CD14-positive monocyte (primary cell): ENCODE measurements at regions not wholly inside any gene's neighbourhood (a gene's known extent, or its start where the extent isn't known, plus 50 kb on each side); places are given as distances from the start of the nearest gene placed in this dataset.

Experiments used
- DNase-seq, 3 donors: peaks; one replicate each; pipeline ENCODE4 v3.0.0-alpha.2; 2011 to 2022
- H2AFZ ChIP-seq: 2 replicates; pipeline ENCODE4 v1.6.0; 2012; ENCODE audit warnings: mild to moderate bottlenecking, low read depth, low read length, inconsistent platforms; ENCODE audit not compliant: insufficient read depth, poor library complexity, severe bottlenecking
- H3K27ac ChIP-seq, 2 donors: 1 replicate in 1 of 2; 2 replicates in 1 of 2; pipeline ENCODE4 v1.5.1; 2012 to 2013; ENCODE audit warnings: low read length in 2 of 2, control low read depth in 1 of 2, inconsistent platforms in 1 of 2, low read depth in 1 of 2, mild to moderate bottlenecking in 1 of 2
- H3K27me3 ChIP-seq, 2 donors: one replicate each; pipeline versions ENCODE4 v1.6.0 to v1.6.1; 2011 to 2013; ENCODE audit warnings: low read length in 2 of 2; ENCODE audit not compliant: control insufficient read depth in 2 of 2, insufficient read depth in 2 of 2
- H3K36me3 ChIP-seq, 2 donors: replicated peaks in 1 of 2; 1 replicate in 1 of 2; 2 replicates in 1 of 2; pipeline versions ENCODE4 v1.5.1 to v1.6.1; 2012 to 2013; ENCODE audit warnings: low read length in 2 of 2, control low read depth in 1 of 2, inconsistent platforms in 1 of 2, mild to moderate bottlenecking in 1 of 2; ENCODE audit not compliant: insufficient read depth in 2 of 2, control insufficient read depth in 1 of 2
- H3K4me1 ChIP-seq, 2 donors: 1 replicate in 1 of 2; 2 replicates in 1 of 2; pipeline versions ENCODE4 v1.5.1 to v1.6.1; 2012 to 2013; ENCODE audit warnings: low read length in 2 of 2, control low read depth in 1 of 2, inconsistent platforms in 1 of 2, mild to moderate bottlenecking in 1 of 2, moderate library complexity in 1 of 2; ENCODE audit not compliant: insufficient read depth in 2 of 2, control insufficient read depth in 1 of 2
- H3K4me2 ChIP-seq: replicated peaks from 2 replicates; pipeline ENCODE3; 2012; ENCODE audit warnings: low read length, moderate library complexity, mild to moderate bottlenecking; ENCODE audit not compliant: poor library complexity, severe bottlenecking; ENCODE audit errors: extremely low read depth
- H3K4me3 ChIP-seq, 3 experiments: fragments of 200-600 bp in 1 of 3; sonication (generic) in 1 of 3; replicated peaks in 1 of 3; 1 replicate in 2 of 3; 2 replicates in 1 of 3; pipeline ENCODE4 v1.5.1; 2011 to 2013; ENCODE audit warnings: low read length in 3 of 3, mild to moderate bottlenecking in 3 of 3, control low read depth in 2 of 3, low read depth in 2 of 3, inconsistent platforms in 1 of 3, moderate library complexity in 1 of 3
- H3K79me2 ChIP-seq: 2 replicates; pipeline ENCODE4 v1.6.0; 2012; ENCODE audit warnings: mild to moderate bottlenecking, control low read depth, inconsistent platforms, low read length, moderate library complexity; ENCODE audit not compliant: insufficient read depth
- H3K9ac ChIP-seq: 2 replicates; pipeline ENCODE4 v1.6.0; 2017; ENCODE audit warnings: low read length, mild to moderate bottlenecking; ENCODE audit not compliant: insufficient read depth, poor library complexity, severe bottlenecking
- H3K9me3 ChIP-seq, 2 donors: replicated peaks in 1 of 2; 1 replicate in 1 of 2; 2 replicates in 1 of 2; pipeline versions ENCODE4 v1.5.1 to v1.6.1; 2012 to 2013; ENCODE audit warnings: low read length in 2 of 2, control low read depth in 1 of 2; ENCODE audit not compliant: control insufficient read depth in 1 of 2, insufficient read depth in 1 of 2
- H4K20me1 ChIP-seq: 2 replicates; pipeline ENCODE4 v1.6.0; 2012; ENCODE audit warnings: mild to moderate bottlenecking, low read length, control low read depth, moderate library complexity; ENCODE audit not compliant: insufficient read depth
- H3K27ac Mint-ChIP-seq, 7 donors: one replicate each; pipeline ENCODE4 v1.8.0; 2020; ENCODE audit warnings: mild to moderate bottlenecking in 7 of 7, mixed read lengths in 7 of 7, moderate library complexity in 6 of 7, inconsistent platforms in 2 of 7
- H3K27me3 Mint-ChIP-seq, 3 donors: one replicate each; pipeline ENCODE4 v1.8.0; 2021 to 2022; ENCODE audit warnings: low read depth in 3 of 3, mild to moderate bottlenecking in 3 of 3, mixed read lengths in 3 of 3, moderate library complexity in 3 of 3, inconsistent platforms in 1 of 3
- H3K36me3 Mint-ChIP-seq, 2 donors: one replicate each; pipeline ENCODE4 v1.8.0; 2020; ENCODE audit warnings: mixed read lengths in 2 of 2, inconsistent platforms in 1 of 2, mild to moderate bottlenecking in 1 of 2
- H3K4me1 Mint-ChIP-seq: one replicate; pipeline ENCODE4 v1.8.0; 2020; ENCODE audit warnings: mild to moderate bottlenecking, mixed read lengths
- H3K4me3 Mint-ChIP-seq, 2 donors: one replicate each; pipeline ENCODE4 v1.8.0; 2020; ENCODE audit warnings: mild to moderate bottlenecking in 2 of 2, mixed read lengths in 2 of 2, moderate library complexity in 1 of 2
- H3K9me3 Mint-ChIP-seq, 7 donors: one replicate each; pipeline ENCODE4 v1.8.0; 2020 to 2022; ENCODE audit warnings: mixed read lengths in 7 of 7, mild to moderate bottlenecking in 6 of 7, moderate library complexity in 6 of 7, inconsistent platforms in 2 of 7
- CTCF ChIP-seq: fragments of 200-600 bp; IDR thresholded peaks from one replicate; pipeline ENCODE4 v1.8.0; 2022; ENCODE audit warnings: antibody characterized with exemption, mild to moderate bottlenecking
- WGBS: methylation state at CpG from one replicate; pipeline ENCODE4 v1.1.5; 2013; ENCODE audit warnings: missing lambda C conversion rate; ENCODE audit not compliant: insufficient coverage; 5-methylcytosine and 5-hydroxymethylcytosine counted together
- intact Hi-C, 2 donors: fragments of 100-400 bp; cut with micrococcal nuclease; formaldehyde crosslinking; loops; one replicate each; pipeline versions ENCODE4 v1.15.0 to v1.15.1; 2023

DNA sequence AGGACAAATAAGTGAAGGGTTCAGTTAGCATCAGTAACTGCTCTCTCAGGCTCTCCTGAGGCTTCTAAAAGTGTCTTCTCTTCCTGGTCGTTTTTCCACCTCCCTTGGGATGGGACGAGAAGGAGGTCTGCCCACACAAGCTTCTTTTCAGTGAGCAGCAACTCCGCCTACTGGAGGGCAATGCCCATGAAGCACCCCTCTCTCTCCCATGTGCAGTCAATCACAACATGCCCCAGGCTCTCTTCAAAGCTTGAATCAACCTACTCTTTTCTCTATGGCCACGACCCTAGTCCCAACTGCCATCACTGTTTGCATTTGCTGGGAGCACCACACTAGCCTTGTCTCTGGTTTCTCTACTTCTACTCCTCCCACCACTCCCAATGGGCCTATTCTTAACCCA is 135.6 kb downstream of the RPS24 start:
- Mint-ChIP-seq H3K27me3 (peaks cover 0 to 4% (median 0%) of the 10 kb centered on the region in 3 donors), H3K27ac (no peak overlapping the region), H3K4me3 (no peak overlapping the region), H3K36me3 (no peaks in the 10 kb centered on the region), H3K9me3 (peaks cover 0 to 1% (median under 1%) of the 10 kb centered on the region in 7 donors), H3K4me1 (no peaks in the 10 kb centered on the region)
- Histone ChIP-seq H3K36me3 (no peaks in the 10 kb centered on the region), H2AFZ (no peak overlapping the region), H4K20me1 (no peaks in the 10 kb centered on the region), H3K4me3 (no peak overlapping the region), H3K4me1 (no peaks in the 10 kb centered on the region), H3K4me2 (no peak overlapping the region), H3K9me3 (no peaks in the 10 kb centered on the region), H3K27me3 (peaks cover 0 to 4% of the 10 kb centered on the region in 2 donors), H3K9ac (no peak overlapping the region), H3K79me2 (no peaks in the 10 kb centered on the region), H3K27ac (no peak overlapping the region)
- DNase-seq: no peak
- intact Hi-C loops: no loop called here
- WGBS: 80% methylated on average over 4 of the region's 4 CpGs
- no peak for TF ChIP-seq CTCF

DNA sequence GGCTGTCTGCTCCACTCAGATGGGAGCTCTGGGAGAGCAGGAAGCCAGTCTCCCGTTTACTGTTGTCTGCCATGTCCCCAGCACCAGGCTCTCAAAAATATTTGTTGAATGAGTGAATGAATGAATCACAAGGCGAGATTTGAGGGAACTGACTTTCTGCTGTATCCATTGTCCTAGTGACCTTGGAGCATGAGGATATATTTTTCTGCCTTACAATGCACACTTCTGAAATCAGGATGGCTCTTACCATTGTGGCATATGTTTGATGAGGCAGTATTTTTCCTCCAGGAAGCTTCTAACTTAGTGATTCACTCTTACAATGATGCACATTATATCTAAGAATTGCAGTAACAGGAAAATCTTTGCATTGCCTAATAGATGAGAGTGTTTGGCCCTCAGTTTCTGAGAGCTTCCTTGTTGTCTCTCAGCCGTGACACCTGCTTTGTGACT is 136.4 kb downstream of the RPS24 start:
- H3K9me3 ChIP-seq: no peaks in the 10 kb centered on the region
- H3K27ac ChIP-seq: no peak overlapping the region
- H3K36me3 ChIP-seq: no peaks in the 10 kb centered on the region
- H3K79me2 ChIP-seq: no peaks in the 10 kb centered on the region
- no peak overlapping the region for H3K4me3 ChIP-seq
- H3K27me3 ChIP-seq: peaks cover 0 to 4% of the 10 kb centered on the region in 2 donors
- Mint-ChIP-seq H3K4me1 (no peaks in the 10 kb centered on the region), H3K36me3 (no peaks in the 10 kb centered on the region), H3K27ac (no peak overlapping the region), H3K9me3 (peaks cover 0 to 1% (median 0%) of the 10 kb centered on the region in 7 donors), H3K4me3 (no peak overlapping the region), H3K27me3 (peaks cover 0 to 4% (median 0%) of the 10 kb centered on the region in 3 donors)
- H4K20me1 ChIP-seq: no peaks in the 10 kb centered on the region
- WGBS: 83% methylated on average over 1 of the region's 3 CpGs
- no peak for TF ChIP-seq CTCF
- no peaks in the 10 kb centered on the region for H3K4me1 ChIP-seq
- no peak for DNase-seq
- H2AFZ ChIP-seq: no peak overlapping the region
- H3K9ac ChIP-seq: no peak overlapping the region
- intact Hi-C loops: no loop called here
- no peak overlapping the region for H3K4me2 ChIP-seq
